Astrocyte of the cerebellum (primary cell): ENCODE measurements at regions not wholly inside any gene's neighbourhood (a gene's known extent, or its start where the extent isn't known, plus 50 kb on each side); places are given as distances from the start of the nearest gene placed in this dataset.

Experiments
- DNase-seq: peaks from one replicate; pipeline ENCODE4 v3.0.0-alpha.2; 2011; ENCODE audit warnings: low read depth
- H3K4me3 ChIP-seq: 2 replicates; pipeline ENCODE4 v1.5.1; 2011; ENCODE audit warnings: mild to moderate bottlenecking, low read depth, low read length, moderate library complexity
- in situ Hi-C: cut with HindIII; loops from 2 replicates; pipeline ENCODE4 v1.10.0; 2017; ENCODE audit warnings: low sequenced_read_pairs
- TF ChIP-seq, protein P1 (sequence below): IDR thresholded peaks from 2 replicates; pipeline ENCODE4 v1.5.1; 2012; ENCODE audit warnings: low read length, low read depth, moderate library complexity, mild to moderate bottlenecking; ENCODE audit errors: missing control alignments

DNA sequence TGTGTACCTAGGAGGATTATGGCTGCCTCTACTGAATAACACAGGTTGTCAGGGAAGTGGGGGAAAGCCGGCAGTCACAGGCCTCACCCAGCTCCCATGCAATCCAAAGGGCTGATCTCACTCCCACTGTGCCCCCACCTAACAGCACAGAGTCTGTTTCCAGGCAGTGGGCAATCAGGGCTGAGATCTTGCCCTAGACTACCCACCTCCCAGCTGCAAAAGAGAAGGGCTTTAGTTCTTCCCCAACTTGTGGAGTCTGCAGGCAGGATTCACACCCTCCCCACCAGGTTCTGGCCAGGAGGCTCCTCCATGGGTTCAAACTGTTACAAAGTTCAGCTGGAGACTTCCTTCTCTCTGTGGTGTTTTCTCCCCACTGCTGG is 66.0 kb upstream of the OLIG3 start:
- TF ChIP-seq, protein P1, sequence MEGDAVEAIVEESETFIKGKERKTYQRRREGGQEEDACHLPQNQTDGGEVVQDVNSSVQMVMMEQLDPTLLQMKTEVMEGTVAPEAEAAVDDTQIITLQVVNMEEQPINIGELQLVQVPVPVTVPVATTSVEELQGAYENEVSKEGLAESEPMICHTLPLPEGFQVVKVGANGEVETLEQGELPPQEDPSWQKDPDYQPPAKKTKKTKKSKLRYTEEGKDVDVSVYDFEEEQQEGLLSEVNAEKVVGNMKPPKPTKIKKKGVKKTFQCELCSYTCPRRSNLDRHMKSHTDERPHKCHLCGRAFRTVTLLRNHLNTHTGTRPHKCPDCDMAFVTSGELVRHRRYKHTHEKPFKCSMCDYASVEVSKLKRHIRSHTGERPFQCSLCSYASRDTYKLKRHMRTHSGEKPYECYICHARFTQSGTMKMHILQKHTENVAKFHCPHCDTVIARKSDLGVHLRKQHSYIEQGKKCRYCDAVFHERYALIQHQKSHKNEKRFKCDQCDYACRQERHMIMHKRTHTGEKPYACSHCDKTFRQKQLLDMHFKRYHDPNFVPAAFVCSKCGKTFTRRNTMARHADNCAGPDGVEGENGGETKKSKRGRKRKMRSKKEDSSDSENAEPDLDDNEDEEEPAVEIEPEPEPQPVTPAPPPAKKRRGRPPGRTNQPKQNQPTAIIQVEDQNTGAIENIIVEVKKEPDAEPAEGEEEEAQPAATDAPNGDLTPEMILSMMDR = no peak
- H3K4me3 ChIP-seq = no peak overlapping the region
- DNase-seq = no peak
- in situ Hi-C loops = no loop called here

DNA sequence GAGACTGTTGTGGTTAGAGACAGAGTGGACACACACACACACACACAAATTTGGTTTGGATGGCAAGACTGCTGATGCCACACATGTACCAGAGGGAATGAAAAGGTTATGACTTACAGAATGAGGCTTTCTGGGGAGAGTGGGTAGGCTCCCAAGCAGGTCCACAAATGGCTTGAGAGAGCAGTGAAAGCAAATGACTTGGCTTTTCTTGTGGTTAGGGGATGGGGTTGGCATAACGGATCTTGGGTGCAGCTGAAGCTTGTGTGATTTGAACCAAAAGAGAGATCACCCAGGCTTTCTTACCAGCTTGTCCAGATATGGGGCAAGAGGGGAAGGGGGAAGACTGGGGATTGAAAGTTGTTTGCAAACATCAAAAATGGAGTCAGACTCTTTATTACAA is 73.9 kb upstream of the OLIG3 start:
- no peak for DNase-seq
- in situ Hi-C loops = no loop called here
- H3K4me3 ChIP-seq = no peak overlapping the region
- TF ChIP-seq, protein P1 = no peak

DNA sequence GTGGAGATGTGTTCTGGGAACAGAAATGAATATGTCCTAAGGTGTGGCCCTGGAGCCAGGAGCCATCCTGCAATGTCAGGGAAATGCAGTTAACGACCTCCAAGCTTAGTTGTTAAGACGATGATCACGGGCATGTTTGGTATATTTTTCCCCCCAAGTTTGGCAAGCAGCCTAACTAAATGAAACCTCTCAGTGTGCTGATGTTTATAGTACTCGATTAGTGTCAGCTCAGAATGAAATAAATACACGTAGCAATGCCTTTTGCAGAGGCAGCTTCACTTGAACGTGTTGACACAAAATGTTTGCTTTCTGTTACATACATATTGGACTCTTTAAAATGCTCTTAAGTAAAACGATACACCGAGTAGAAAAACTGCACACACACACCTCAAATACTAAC is 76.2 kb upstream of the OLIG3 start:
- H3K4me3 ChIP-seq = no peak overlapping the region
- no peak for DNase-seq
- in situ Hi-C loops = no loop called here
- TF ChIP-seq, protein P1 = no peak

DNA sequence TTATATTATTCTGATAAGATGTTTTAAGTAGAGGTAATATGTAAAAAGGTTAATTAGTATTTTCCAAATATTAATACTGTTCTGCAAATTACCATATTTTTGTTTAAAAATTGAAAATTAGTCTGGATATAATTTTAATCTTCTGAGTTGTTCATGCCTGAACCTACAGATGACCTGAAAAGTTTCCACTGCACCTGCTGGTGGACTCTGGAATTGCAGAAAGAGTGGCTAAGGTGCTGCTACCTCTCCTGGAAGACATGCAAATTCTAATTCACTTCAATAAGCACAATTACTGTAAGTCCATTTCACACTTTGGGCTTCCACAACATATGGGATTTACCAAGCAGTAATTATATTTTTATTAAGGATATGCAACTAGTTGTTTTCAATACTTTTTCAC is 77.7 kb upstream of the OLIG3 start:
- in situ Hi-C loops = no loop called here
- DNase-seq = peak; percentile 1
- no peak overlapping the region for H3K4me3 ChIP-seq
- TF ChIP-seq, protein P1 = peak; percentile 67

DNA sequence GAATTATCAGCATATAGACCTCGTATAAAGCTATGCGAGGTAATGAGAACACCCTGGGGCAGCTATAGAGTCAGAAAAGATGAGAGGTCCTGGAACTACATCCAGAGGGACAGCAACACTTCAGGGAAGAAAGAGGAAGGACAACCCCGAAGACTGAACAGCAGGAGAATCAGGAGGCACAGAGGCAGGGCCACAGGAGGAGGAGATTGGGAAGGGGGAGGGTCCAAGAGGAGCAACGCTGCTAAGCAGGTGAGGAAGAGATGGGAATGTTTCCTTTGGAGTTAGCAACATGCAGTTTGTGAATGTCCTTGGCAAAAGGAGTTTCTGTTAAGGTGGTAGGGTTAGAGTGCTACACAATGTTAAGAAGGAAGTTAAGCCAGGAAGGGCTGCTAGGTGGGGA is 79.5 kb upstream of the OLIG3 start:
- DNase-seq = no peak
- TF ChIP-seq, protein P1 = no peak
- H3K4me3 ChIP-seq = no peak overlapping the region
- in situ Hi-C loops = no loop called here

DNA sequence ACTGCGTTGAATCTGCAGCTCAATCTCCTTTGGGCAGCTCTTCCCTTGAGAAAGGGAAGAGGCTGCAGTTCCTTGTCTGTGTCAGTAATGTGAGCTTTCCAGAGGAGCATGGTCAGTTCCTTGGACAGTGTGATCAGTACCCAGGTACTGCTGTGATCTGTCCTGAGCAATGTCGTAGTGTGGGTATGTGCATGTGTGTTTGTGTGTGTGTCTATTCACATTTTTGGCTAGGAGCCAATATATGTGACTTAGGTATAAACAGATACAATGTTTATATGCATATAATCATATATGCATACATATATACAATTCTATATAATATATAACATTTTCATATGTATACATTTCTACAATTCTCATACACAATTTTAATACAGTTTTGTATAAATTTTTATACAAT is 85.4 kb upstream of the OLIG3 start:
- TF ChIP-seq, protein P1 = no peak
- in situ Hi-C loops = no loop called here
- no peak for DNase-seq
- no peak overlapping the region for H3K4me3 ChIP-seq
